NB4 (cell line): ENCODE measurements at regions not wholly inside any gene's neighbourhood (a gene's known extent, or its start where the extent isn't known, plus 50 kb on each side); places are given as distances from the start of the nearest gene placed in this dataset.

Experiments used
- CTCF ChIP-seq: IDR thresholded peaks from one replicate; pipeline ENCODE4 v1.5.1; 2012; ENCODE audit warnings: low read depth, low read length
- MYC ChIP-seq: IDR thresholded peaks from 2 replicates; pipeline ENCODE4 v1.6.1; 2011; ENCODE audit warnings: low read depth, low read length

- TF ChIP-seq CTCF (no peak), MYC (no peak)
Observed at GRCh38 chr1:199646761-199647160, 380.7 kb upstream of the NR5A2 start.
